ENCODE measurements at regions not wholly inside any gene's neighbourhood (a gene's known extent, or its start where the extent isn't known, plus 50 kb on each side); places are given as distances from the start of the nearest gene placed in this dataset.

- TF ChIP-seq, protein P1, sequence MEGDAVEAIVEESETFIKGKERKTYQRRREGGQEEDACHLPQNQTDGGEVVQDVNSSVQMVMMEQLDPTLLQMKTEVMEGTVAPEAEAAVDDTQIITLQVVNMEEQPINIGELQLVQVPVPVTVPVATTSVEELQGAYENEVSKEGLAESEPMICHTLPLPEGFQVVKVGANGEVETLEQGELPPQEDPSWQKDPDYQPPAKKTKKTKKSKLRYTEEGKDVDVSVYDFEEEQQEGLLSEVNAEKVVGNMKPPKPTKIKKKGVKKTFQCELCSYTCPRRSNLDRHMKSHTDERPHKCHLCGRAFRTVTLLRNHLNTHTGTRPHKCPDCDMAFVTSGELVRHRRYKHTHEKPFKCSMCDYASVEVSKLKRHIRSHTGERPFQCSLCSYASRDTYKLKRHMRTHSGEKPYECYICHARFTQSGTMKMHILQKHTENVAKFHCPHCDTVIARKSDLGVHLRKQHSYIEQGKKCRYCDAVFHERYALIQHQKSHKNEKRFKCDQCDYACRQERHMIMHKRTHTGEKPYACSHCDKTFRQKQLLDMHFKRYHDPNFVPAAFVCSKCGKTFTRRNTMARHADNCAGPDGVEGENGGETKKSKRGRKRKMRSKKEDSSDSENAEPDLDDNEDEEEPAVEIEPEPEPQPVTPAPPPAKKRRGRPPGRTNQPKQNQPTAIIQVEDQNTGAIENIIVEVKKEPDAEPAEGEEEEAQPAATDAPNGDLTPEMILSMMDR (IDR thresholded peaks at IDR 0.05; ENCODE audit: low read depth, low read length, missing input control), result no peak
- TF ChIP-seq JUND (IDR thresholded peaks at IDR 0.05), result no peak
Observed at GRCh38 chr1:217189362-217189761, 441.5 kb downstream of the GPATCH2 start.
